Effector CD4-positive, alpha-beta T cell (primary cell): ENCODE measurements at regions not wholly inside any gene's neighbourhood (a gene's known extent, or its start where the extent isn't known, plus 50 kb on each side); places are given as distances from the start of the nearest gene placed in this dataset.

ENCODE experiments used
- DNase-seq: peaks from one replicate; pipeline ENCODE4 v3.0.0-alpha.2; 2020

- no peak for DNase-seq
Measured at GRCh38 chr10:3689871-3690510, 95.0 kb downstream of the KLF6 start.

- DNase-seq = no peak
Measured at GRCh38 chr10:3687510-3688081, 97.4 kb downstream of the KLF6 start.

- no peak for DNase-seq
Measured at GRCh38 chr10:3685384-3685783, 99.6 kb downstream of the KLF6 start.

- DNase-seq = no peak
Measured at GRCh38 chr10:3684891-3685290, 100.1 kb downstream of the KLF6 start.

GRCh38 chr10:3683560-3683959, 101.4 kb downstream of the KLF6 start:
- no peak for DNase-seq

- no peak for DNase-seq
Measured at GRCh38 chr10:3682745-3683144, 102.3 kb downstream of the KLF6 start.

GRCh38 chr10:3681642-3682554, 103.1 kb downstream of the KLF6 start:
- no peak for DNase-seq

- DNase-seq = no peak
Measured at GRCh38 chr10:3679950-3680629, 104.9 kb downstream of the KLF6 start.

- no peak for DNase-seq
Measured at GRCh38 chr10:3678629-3679227, 106.3 kb downstream of the KLF6 start.

GRCh38 chr10:3676564-3676963, 108.4 kb downstream of the KLF6 start:
- DNase-seq = no peak

GRCh38 chr10:3672220-3672619, 112.8 kb downstream of the KLF6 start:
- DNase-seq = no peak

- DNase-seq = no peak
Measured at GRCh38 chr10:3671386-3671955, 113.5 kb downstream of the KLF6 start.

GRCh38 chr10:3668966-3669330, 116.1 kb downstream of the KLF6 start:
- DNase-seq = no peak

- peak; percentile 57 for DNase-seq
Measured at GRCh38 chr10:3668276-3668965, 116.6 kb downstream of the KLF6 start.

- peak; percentile 13 for DNase-seq
Measured at GRCh38 chr10:3666525-3667302, 118.3 kb downstream of the KLF6 start.

GRCh38 chr10:3665316-3665908, 119.6 kb downstream of the KLF6 start:
- no peak for DNase-seq

GRCh38 chr10:3662775-3663174, 122.2 kb downstream of the KLF6 start:
- no peak for DNase-seq

- no peak for DNase-seq
Measured at GRCh38 chr10:3661271-3661670, 123.7 kb downstream of the KLF6 start.

GRCh38 chr10:3660753-3661152, 124.3 kb downstream of the KLF6 start:
- DNase-seq = no peak

- no peak for DNase-seq
Measured at GRCh38 chr10:3659203-3659917, 125.6 kb downstream of the KLF6 start.
